ENCODE measurements at regions not wholly inside any gene's neighbourhood (a gene's known extent, or its start where the extent isn't known, plus 50 kb on each side); places are given as distances from the start of the nearest gene placed in this dataset.
A peak's percentile ranks its signal among the peaks of the same experiment; 100 is the strongest.
"Not testable (repeated sequence)": the region's sequence is repeated elsewhere in the genome, so short reads cannot be mapped to it uniquely, and the experiment has no call there.

GRCh38 chr3:74921676-74922075 lies 307.2 kb upstream of the CNTN3 start:
- no peak for DNase-seq (ENCODE audit: low spot score)

- DNase-seq (ENCODE audit: low spot score): no peak
These were observed 306.4 kb upstream of the CNTN3 start for GRCh38 chr3:74920721-74921350.

- no peak for DNase-seq (ENCODE audit: low spot score)
These were observed 302.2 kb upstream of the CNTN3 start for GRCh38 chr3:74916696-74917095.

GRCh38 chr3:74906181-74906580 lies 291.7 kb upstream of the CNTN3 start:
- no peak for DNase-seq (ENCODE audit: low spot score)

- DNase-seq (ENCODE audit: low spot score): no peak
These were observed 291.0 kb upstream of the CNTN3 start for GRCh38 chr3:74905478-74905877.

- no peak for DNase-seq (ENCODE audit: low spot score)
These were observed 290.2 kb upstream of the CNTN3 start for GRCh38 chr3:74904646-74905045.

GRCh38 chr3:74899796-74900516 lies 285.5 kb upstream of the CNTN3 start:
- DNase-seq (ENCODE audit: low spot score): not testable (repeated sequence)

GRCh38 chr3:74897006-74897405 lies 282.5 kb upstream of the CNTN3 start:
- DNase-seq (ENCODE audit: low spot score): peak; percentile 24

- DNase-seq (ENCODE audit: low spot score): no peak
These were observed 276.9 kb upstream of the CNTN3 start for GRCh38 chr3:74891312-74891711.

GRCh38 chr3:74883690-74884089 lies 269.2 kb upstream of the CNTN3 start:
- DNase-seq (ENCODE audit: low spot score): peak; percentile 41

- DNase-seq (ENCODE audit: low spot score): no peak
These were observed 268.8 kb upstream of the CNTN3 start for GRCh38 chr3:74883222-74883621.

- no peak for DNase-seq (ENCODE audit: low spot score)
These were observed 265.8 kb upstream of the CNTN3 start for GRCh38 chr3:74880237-74880636.

- no peak for DNase-seq (ENCODE audit: low spot score)
These were observed 252.0 kb upstream of the CNTN3 start for GRCh38 chr3:74866357-74867030.

GRCh38 chr3:74862476-74862875 lies 248.0 kb upstream of the CNTN3 start:
- DNase-seq (ENCODE audit: low spot score): no peak

- DNase-seq (ENCODE audit: low spot score): no peak
These were observed 246.8 kb upstream of the CNTN3 start for GRCh38 chr3:74861211-74861610.

GRCh38 chr3:74858086-74858485 lies 243.6 kb upstream of the CNTN3 start:
- no peak for DNase-seq (ENCODE audit: low spot score)

- no peak for DNase-seq (ENCODE audit: low spot score)
These were observed 235.9 kb upstream of the CNTN3 start for GRCh38 chr3:74850381-74850780.

- DNase-seq (ENCODE audit: low spot score): no peak
These were observed 232.6 kb upstream of the CNTN3 start for GRCh38 chr3:74847093-74847492.

GRCh38 chr3:74845081-74845480 lies 230.6 kb upstream of the CNTN3 start:
- no peak for DNase-seq (ENCODE audit: low spot score)

GRCh38 chr3:74844428-74844827 lies 230.0 kb upstream of the CNTN3 start:
- DNase-seq (ENCODE audit: low spot score): no peak

- DNase-seq (ENCODE audit: low spot score): no peak
These were observed 228.2 kb upstream of the CNTN3 start for GRCh38 chr3:74842649-74843048.

- DNase-seq (ENCODE audit: low spot score): no peak
These were observed 227.7 kb upstream of the CNTN3 start for GRCh38 chr3:74842141-74842540.

GRCh38 chr3:74839566-74839965 lies 225.1 kb upstream of the CNTN3 start:
- DNase-seq (ENCODE audit: low spot score): peak; percentile 58

All from D341Med (cell line).